Liver (tissue), 3 donors: ENCODE measurements at regions not wholly inside any gene's neighbourhood (a gene's known extent, or its start where the extent isn't known, plus 50 kb on each side); places are given as distances from the start of the nearest gene placed in this dataset.

Experiments used
- CTCF ChIP-seq: fragments of 150-350 bp; IDR thresholded peaks from 2 replicates; pipeline ENCODE4 v1.5.1; 2017; ENCODE audit warnings: improper control_type of control experiment, low read depth, low read length; ENCODE audit not compliant: missing input control
- EGR1 ChIP-seq, 2 donors: IDR thresholded peaks; 2 replicates each; pipeline ENCODE4 v1.6.1; 2016 to 2018; ENCODE audit warnings: antibody characterized with exemption in 2 of 2, low read depth in 2 of 2
- GABPA ChIP-seq, 2 donors: IDR thresholded peaks in 1 of 2; conservative IDR thresholded peaks in 1 of 2; 2 replicates each; pipeline ENCODE4 v1.6.1; 2016; ENCODE audit warnings: antibody characterized with exemption in 2 of 2, mild to moderate bottlenecking in 1 of 2, moderate library complexity in 1 of 2
- HNF4G ChIP-seq: IDR thresholded peaks from 2 replicates; pipeline ENCODE4 v1.6.1; 2016; ENCODE audit warnings: antibody characterized with exemption
- JUND ChIP-seq, 2 donors: IDR thresholded peaks; 2 replicates each; pipeline ENCODE4 v1.6.1; 2016; ENCODE audit warnings: antibody characterized with exemption in 2 of 2
- MAX ChIP-seq: IDR thresholded peaks from 2 replicates; pipeline ENCODE4 v1.6.1; 2016; ENCODE audit warnings: antibody characterized with exemption
- RAD21 ChIP-seq, 2 donors: IDR thresholded peaks; 2 replicates each; pipeline ENCODE4 v1.6.1; 2016; ENCODE audit warnings: antibody characterized with exemption in 2 of 2, mild to moderate bottlenecking in 2 of 2
- RXRA ChIP-seq, 2 donors: IDR thresholded peaks; 2 replicates each; pipeline ENCODE4 v1.6.1; 2017 to 2018; ENCODE audit warnings: antibody characterized with exemption in 2 of 2, mild to moderate bottlenecking in 1 of 2
- SP1 ChIP-seq: IDR thresholded peaks from 2 replicates; pipeline ENCODE4 v1.6.1; 2018; ENCODE audit warnings: antibody characterized with exemption, mild to moderate bottlenecking
- TF ChIP-seq, protein P1 (sequence below): IDR thresholded peaks from 2 replicates; pipeline ENCODE4 v1.6.1; 2016; ENCODE audit warnings: antibody characterized with exemption, mild to moderate bottlenecking
- donor health status: healthy.
- donor health status: healthy.

GRCh38 chr13:78779608-78780007 lies 120.7 kb upstream of the OBI1 start:
- TF ChIP-seq GABPA (IDR thresholded peaks at IDR 0.05 in 1 of 2, conservative IDR thresholded peaks at IDR 0.05 in 1 of 2) (no peak), CTCF (no peak), RXRA (IDR thresholded peaks at IDR 0.05) (no peak), JUND (IDR thresholded peaks at IDR 0.05) (no peak), RAD21 (IDR thresholded peaks at IDR 0.05) (no peak), SP1 (no peak), MAX (no peak), HNF4G (no peak), EGR1 (IDR thresholded peaks at IDR 0.05; ENCODE audit: low read depth in 2 of 2) (no peak)
- TF ChIP-seq, protein P1, sequence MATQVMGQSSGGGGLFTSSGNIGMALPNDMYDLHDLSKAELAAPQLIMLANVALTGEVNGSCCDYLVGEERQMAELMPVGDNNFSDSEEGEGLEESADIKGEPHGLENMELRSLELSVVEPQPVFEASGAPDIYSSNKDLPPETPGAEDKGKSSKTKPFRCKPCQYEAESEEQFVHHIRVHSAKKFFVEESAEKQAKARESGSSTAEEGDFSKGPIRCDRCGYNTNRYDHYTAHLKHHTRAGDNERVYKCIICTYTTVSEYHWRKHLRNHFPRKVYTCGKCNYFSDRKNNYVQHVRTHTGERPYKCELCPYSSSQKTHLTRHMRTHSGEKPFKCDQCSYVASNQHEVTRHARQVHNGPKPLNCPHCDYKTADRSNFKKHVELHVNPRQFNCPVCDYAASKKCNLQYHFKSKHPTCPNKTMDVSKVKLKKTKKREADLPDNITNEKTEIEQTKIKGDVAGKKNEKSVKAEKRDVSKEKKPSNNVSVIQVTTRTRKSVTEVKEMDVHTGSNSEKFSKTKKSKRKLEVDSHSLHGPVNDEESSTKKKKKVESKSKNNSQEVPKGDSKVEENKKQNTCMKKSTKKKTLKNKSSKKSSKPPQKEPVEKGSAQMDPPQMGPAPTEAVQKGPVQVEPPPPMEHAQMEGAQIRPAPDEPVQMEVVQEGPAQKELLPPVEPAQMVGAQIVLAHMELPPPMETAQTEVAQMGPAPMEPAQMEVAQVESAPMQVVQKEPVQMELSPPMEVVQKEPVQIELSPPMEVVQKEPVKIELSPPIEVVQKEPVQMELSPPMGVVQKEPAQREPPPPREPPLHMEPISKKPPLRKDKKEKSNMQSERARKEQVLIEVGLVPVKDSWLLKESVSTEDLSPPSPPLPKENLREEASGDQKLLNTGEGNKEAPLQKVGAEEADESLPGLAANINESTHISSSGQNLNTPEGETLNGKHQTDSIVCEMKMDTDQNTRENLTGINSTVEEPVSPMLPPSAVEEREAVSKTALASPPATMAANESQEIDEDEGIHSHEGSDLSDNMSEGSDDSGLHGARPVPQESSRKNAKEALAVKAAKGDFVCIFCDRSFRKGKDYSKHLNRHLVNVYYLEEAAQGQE = no peak
